Activated CD8-positive, alpha-beta memory T cell treated with anti-CD3 and anti-CD28 coated beads for 1 hour (primary cell): ENCODE measurements at regions not wholly inside any gene's neighbourhood (a gene's known extent, or its start where the extent isn't known, plus 50 kb on each side); places are given as distances from the start of the nearest gene placed in this dataset.
"Not testable (repeated sequence)": the region's sequence is repeated elsewhere in the genome, so short reads cannot be mapped to it uniquely, and the experiment has no call there.

Experiments
- DNase-seq, 2 donors: peaks; one replicate each; pipeline ENCODE4 v3.0.0-alpha.2; 2020; ENCODE audit warnings: low read depth in 1 of 2; ENCODE audit errors: extremely low read depth in 1 of 2

- DNase-seq = no peak
Measured at GRCh38 chr9:90169490-90169889, 473.1 kb downstream of the DIRAS2 start.

GRCh38 chr9:90173935-90174334, 468.7 kb downstream of the DIRAS2 start:
- DNase-seq = not testable (repeated sequence)

DNA sequence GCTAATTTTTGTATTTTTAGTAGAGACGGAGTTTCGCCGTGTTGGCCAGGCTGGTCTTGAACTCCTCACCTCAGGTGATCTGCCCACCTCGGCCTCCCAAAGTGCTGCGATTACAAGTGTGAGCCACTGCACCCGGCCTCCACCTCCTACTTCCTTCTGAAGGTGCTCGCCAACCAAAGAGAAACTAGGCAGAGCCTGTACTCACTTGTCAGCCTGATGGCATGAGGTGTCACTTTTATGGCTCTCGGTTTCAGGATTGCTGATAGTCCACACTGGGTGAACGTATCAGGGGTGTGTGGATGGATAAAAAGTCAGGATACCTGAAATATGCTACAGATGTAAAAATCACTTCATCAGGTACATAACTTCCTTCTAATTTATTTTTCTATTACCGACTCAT, 468.3 kb downstream of the DIRAS2 start:
- not testable (repeated sequence) for DNase-seq

DNA sequence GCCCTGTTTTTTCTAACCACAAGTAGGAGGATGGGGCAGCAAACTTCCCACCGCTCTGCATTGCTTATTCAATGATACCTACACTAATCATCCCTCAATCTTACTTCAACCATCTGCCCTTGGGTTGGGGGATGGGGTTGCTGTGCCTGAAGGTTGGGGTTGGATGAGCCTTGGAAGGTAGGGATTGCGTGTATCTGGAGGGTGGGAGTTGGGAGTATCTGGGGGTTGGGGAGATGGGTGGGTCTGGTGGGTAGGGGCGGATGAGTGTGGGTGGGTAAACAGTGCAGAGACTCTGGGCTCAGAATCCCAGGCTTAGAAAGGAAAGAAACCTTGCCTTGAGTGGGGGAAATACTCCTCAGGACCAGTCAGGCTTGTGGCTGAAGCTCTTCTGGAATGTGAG, 467.4 kb downstream of the DIRAS2 start:
- DNase-seq = no peak

DNA sequence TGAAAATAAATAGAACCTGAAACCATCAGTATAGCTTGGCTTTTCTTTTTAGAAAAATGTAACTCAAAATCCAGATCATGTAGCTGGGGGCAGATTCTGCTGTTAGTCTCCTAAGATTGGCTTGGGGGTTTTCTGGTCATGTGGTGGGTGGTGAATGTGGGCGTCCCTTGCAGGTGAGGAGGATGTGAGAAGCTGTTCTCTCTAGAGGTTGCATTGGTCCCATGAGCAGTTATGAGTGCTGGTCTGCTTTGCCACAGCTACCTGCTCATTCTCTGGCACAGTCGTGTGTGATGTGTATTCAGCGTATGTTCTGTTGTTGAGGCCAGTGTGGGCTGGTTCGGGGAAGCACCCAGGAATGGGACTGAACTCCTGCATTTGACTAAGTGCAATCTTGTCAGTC, 466.8 kb downstream of the DIRAS2 start:
- no peak for DNase-seq

GRCh38 chr9:90176901-90177300, 465.7 kb downstream of the DIRAS2 start:
- DNase-seq = no peak

- no peak for DNase-seq
Measured at GRCh38 chr9:90180381-90180780, 462.2 kb downstream of the DIRAS2 start.

GRCh38 chr9:90188656-90189055, 454.0 kb downstream of the DIRAS2 start:
- no peak for DNase-seq

DNA sequence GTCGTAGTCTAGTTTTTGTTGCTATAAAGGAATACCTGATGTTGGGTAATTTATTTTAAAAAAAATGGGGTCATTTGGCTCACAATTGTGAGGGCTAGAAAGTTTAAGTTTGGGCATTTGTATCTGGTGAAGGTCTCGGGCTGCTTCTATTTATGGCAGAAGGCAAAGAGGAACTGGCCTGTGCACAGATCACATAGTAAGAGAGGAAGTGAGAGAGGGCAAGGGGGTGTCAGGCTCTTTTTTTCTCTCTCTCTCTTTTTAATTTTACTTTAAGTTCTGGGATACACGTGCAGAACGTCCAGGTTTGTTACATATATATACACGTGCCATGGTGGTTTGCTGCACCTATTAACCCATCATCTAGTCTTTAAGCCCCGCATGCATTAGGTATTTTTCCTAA, 453.3 kb downstream of the DIRAS2 start:
- no peak for DNase-seq

- DNase-seq = peak in 1 of 2 donors; percentile 22
Measured at GRCh38 chr9:90192465-90192864, 450.2 kb downstream of the DIRAS2 start.

GRCh38 chr9:90198956-90199355, 443.7 kb downstream of the DIRAS2 start:
- no peak for DNase-seq

DNA sequence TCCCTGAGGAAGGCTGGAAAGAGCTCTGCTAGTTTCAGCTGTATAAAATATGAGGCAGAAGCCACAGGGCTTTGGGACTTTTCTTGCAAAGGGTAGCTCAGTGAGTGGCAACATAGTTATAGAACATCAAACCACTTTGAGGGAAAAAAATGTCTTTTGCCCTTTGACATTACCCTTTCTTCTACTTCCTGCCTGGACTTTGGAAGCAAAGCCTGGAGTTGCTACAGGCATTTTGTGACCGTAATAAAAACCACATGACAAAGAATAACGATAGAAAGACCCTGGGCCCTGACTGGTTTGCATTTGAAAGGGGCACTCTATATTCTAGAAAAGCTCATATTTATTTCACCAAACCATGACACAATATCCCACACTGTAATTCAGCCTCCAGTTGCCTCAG, 440.9 kb downstream of the DIRAS2 start:
- DNase-seq = no peak

- no peak for DNase-seq
Measured at GRCh38 chr9:90204128-90204831, 438.3 kb downstream of the DIRAS2 start.

DNA sequence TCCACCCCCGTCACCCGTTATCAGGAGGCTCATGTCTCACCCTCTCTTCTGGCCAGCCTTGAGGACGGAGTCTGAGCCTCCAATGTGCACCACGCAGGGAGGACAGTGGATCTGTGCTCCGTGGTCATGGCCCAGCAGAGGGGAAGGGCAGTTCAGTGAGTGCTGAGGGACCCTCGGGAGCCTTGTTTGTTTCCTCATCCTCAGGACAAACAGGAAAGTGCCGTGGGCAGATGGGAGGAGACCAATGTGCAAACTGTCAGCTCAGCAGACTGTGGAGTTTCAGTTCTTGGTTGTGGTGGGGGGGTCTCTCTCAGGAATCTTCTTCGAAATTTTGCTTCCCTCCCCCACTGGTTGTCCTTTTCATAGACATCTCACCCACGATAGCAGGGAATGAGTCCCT, 429.6 kb downstream of the DIRAS2 start:
- not testable (repeated sequence) for DNase-seq

- DNase-seq = peak in 1 of 2 donors; percentile 19
Measured at GRCh38 chr9:90219548-90220118, 423.0 kb downstream of the DIRAS2 start.

DNA sequence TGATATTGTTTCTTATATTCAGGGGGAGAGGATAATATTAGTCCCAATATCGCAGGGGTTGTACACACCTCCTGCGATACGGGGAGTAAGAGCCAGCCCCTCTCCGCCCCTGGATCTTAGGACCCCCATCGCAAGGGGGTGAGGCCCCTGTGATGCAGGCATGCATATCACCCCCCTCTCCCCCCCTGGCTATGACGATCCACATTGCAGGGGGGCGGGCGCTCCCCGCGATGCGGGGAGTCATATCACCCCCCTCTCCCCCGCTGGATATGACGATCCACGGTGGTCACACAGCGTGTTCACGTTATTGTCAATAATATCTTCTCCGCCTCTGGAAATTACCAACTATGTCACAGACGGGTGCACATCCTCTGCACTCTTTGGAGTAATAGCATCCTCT, 420.7 kb downstream of the DIRAS2 start:
- not testable (repeated sequence) for DNase-seq

DNA sequence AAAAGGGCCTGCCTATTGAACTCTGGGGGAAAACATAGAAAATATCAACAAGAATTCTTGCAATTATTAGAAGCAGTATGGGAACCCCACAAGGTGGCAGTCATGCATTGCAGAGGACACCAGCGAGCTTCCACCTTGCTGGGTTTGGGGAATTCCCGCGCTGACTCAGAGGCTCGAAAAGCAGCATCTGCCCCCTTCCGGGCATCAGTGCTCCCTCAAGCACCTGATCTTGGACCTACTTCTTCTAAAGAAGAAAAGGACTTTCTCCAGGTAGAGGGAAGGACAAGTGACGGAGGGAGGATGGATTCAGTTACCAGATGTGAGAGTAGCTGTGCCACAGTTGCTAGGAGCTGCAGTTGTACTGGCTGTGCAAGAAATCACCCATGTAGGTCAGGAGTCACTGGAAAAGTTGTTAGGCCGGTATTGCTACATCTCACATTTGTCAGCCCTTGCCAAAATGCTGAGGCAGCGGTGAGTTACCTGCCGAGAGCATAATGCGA, 415.7 kb downstream of the DIRAS2 start:
- peak; percentile 5 to 29 for DNase-seq

- DNase-seq = not testable (repeated sequence)
Measured at GRCh38 chr9:90233081-90233480, 409.5 kb downstream of the DIRAS2 start.

DNA sequence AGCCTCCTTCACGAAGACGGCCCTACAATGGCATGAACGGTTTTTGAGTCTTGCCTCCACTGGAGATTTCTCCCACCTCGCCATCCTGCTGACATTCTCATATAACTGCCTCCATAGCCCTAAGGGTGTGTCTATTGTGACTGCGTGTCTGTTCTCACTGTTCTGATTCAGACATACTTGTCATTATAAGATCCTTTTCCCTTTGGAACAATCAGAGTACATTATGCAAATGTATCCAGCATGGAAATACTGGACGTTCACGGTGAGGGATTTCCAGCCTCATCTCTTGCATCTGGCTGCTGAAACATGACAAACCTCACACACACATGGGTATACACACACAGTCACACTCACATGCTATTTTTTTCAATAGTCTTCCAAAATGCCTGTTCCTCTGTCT, 402.1 kb downstream of the DIRAS2 start:
- no peak for DNase-seq

DNA sequence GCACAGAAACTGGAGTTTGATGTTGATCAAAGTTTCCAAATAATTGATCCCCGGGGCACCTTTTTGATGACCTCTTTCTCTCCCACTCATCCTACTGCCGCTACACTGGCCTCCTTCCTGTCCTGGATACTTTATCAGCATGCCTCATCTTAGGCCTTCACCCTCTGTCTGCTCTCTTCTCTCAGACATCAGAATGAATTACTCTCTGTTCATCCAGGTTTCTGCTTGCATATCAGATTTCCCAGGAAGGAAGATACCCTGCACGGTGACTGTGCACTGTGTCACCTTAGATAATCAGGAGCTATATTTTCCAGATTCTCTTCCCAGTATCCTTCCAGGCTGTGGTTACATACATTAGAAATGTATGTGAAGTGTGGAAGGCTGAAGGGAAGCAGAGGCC, 397.0 kb downstream of the DIRAS2 start:
- DNase-seq = no peak

GRCh38 chr9:90249094-90249493, 393.5 kb downstream of the DIRAS2 start:
- DNase-seq = no peak

- DNase-seq = no peak
Measured at GRCh38 chr9:90251316-90251715, 391.3 kb downstream of the DIRAS2 start.

- DNase-seq = no peak
Measured at GRCh38 chr9:90256345-90256744, 386.3 kb downstream of the DIRAS2 start.
